PC-3 (cell line): ENCODE measurements at regions not wholly inside any gene's neighbourhood (a gene's known extent, or its start where the extent isn't known, plus 50 kb on each side); places are given as distances from the start of the nearest gene placed in this dataset.

Source experiments
- ATAC-seq: fragments of 200-7000 bp; cut with Tn5 transposase; 2 replicates; pipeline ENCODE4 v1.9.1; 2020; ENCODE audit warnings: mild to moderate bottlenecking, moderate library complexity
- BruUV-seq: library from RNA; stranded (reverse); fragments of 400-500 nt; replicated peaks from 2 replicates; lab custom pipeline; 2021; lab: Mats Ljungman, UMichigan
- CTCF ChIA-PET: fragments of 300-600 bp; sonication (Branson Sonifier 250); formaldehyde crosslinking; loops from one replicate; lab custom pipeline; 2022; ENCODE audit warnings: antibody characterized with exemption; lab: Charles Lee
- POLR2A ChIA-PET: fragments of 300-600 bp; sonication (Branson Sonifier 250); formaldehyde crosslinking; loops from one replicate; lab custom pipeline; 2022; ENCODE audit warnings: antibody characterized with exemption; ENCODE audit not compliant: unreplicated experiment; lab: Charles Lee
- DNase-seq: peaks from one replicate; pipeline ENCODE4 v3.0.0-alpha.2; 2015
- H2AFZ ChIP-seq: fragments of 300-600 bp; sonication (generic); 2 replicates; pipeline ENCODE4 v1.6.0; 2016; ENCODE audit warnings: antibody characterized with exemption, low read length
- H3F3A ChIP-seq: fragments of 300-600 bp; sonication (generic); one replicate; pipeline ENCODE4 v1.6.0; 2017; ENCODE audit warnings: antibody characterized with exemption, low read length, control low read depth, mild to moderate bottlenecking; ENCODE audit not compliant: unreplicated experiment
- H3K27ac ChIP-seq: fragments of 300-600 bp; sonication (generic); 2 replicates; pipeline ENCODE4 v1.5.1; 2016; ENCODE audit warnings: mild to moderate bottlenecking, low read length
- H3K27me3 ChIP-seq: fragments of 300-600 bp; sonication (generic); 2 replicates; pipeline ENCODE4 v1.6.1; 2016; ENCODE audit warnings: low read length, mixed read lengths
- H3K36me3 ChIP-seq: fragments of 300-600 bp; sonication (generic); 2 replicates; pipeline ENCODE4 v1.6.1; 2016; ENCODE audit warnings: low read depth, mixed run types, low read length, mixed read lengths
- H3K4me1 ChIP-seq: fragments of 300-600 bp; sonication (generic); 2 replicates; pipeline ENCODE4 v1.5.1; 2016; ENCODE audit warnings: low read length; ENCODE audit not compliant: insufficient read depth
- H3K4me2 ChIP-seq: fragments of 300-600 bp; sonication (generic); 2 replicates; pipeline ENCODE4 v1.6.0; 2016; ENCODE audit warnings: low read length
- H3K4me3 ChIP-seq: fragments of 300-600 bp; sonication (generic); 2 replicates; pipeline ENCODE4 v1.5.1; 2016; ENCODE audit warnings: mild to moderate bottlenecking, low read length, mixed read lengths
- H3K79me2 ChIP-seq: fragments of 300-600 bp; sonication (generic); 2 replicates; pipeline ENCODE4 v1.6.1; 2017; ENCODE audit warnings: low read length, mixed read lengths
- H3K9ac ChIP-seq: fragments of 300-600 bp; sonication (generic); 2 replicates; pipeline ENCODE4 v1.6.0; 2016; ENCODE audit warnings: mild to moderate bottlenecking, low read length
- H3K9me2 ChIP-seq: fragments of 300-600 bp; sonication (generic); replicated peaks from 2 replicates; pipeline ENCODE4 v1.6.1; 2016; ENCODE audit warnings: mixed run types, low read length, mixed read lengths
- H3K9me3 ChIP-seq: fragments of 300-600 bp; sonication (generic); 2 replicates; pipeline ENCODE4 v1.6.1; 2016; ENCODE audit warnings: low read length, mixed read lengths
- H4K20me1 ChIP-seq: fragments of 300-600 bp; sonication (generic); 2 replicates; pipeline ENCODE4 v1.6.1; 2016; ENCODE audit warnings: low read length, mixed read lengths
- CTCF ChIP-seq: fragments of 300-600 bp; sonication (generic); conservative IDR thresholded peaks from 2 replicates; pipeline ENCODE4 v1.5.1; 2017; ENCODE audit warnings: antibody characterized with exemption, low read depth, mild to moderate bottlenecking, low read length
- EZH2 ChIP-seq: fragments of 300-600 bp; sonication (generic); IDR thresholded peaks from one replicate; pipeline ENCODE4 v1.6.1; 2017; ENCODE audit warnings: antibody characterized with exemption, mild to moderate bottlenecking, low read length; ENCODE audit not compliant: unreplicated experiment
- EZH2phosphoT487 ChIP-seq: fragments of 300-600 bp; sonication (generic); IDR thresholded peaks from 2 replicates; pipeline ENCODE4 v1.6.1; 2018; ENCODE audit warnings: mild to moderate bottlenecking, antibody characterized with exemption, low read length, borderline replicate concordance
- intact Hi-C: fragments of 100-400 bp; cut with micrococcal nuclease; formaldehyde crosslinking; loops from 2 replicates; pipeline ENCODE4 v1.9.0; 2023

GRCh38 chr6:113632220-113632864 lies 224.8 kb upstream of the MARCKS start:
- no peaks in the 10 kb centered on the region for H3K9me3 ChIP-seq
- peak; percentile 89 for DNase-seq
- peak overlapping the region; percentile 97 for H3K27ac ChIP-seq
- no peaks in the 10 kb centered on the region for H3K27me3 ChIP-seq
- no peaks in the 10 kb centered on the region for H4K20me1 ChIP-seq
- ChIA-PET CTCF (no interaction called here), POLR2A (interaction anchor here (0.6 kb wide), 3 partner anchors 16 to 220 kb away, joined by 3 to 4 read pairs (median 3); no protein-coding TSS in a partner anchor)
- no peaks in the 10 kb centered on the region for H3K79me2 ChIP-seq
- no peaks in the 10 kb centered on the region for H3K9me2 ChIP-seq
- H3K4me2 ChIP-seq, result peak overlapping the region; percentile 79
- no peak for TF ChIP-seq EZH2
- TF ChIP-seq CTCF, result no peak
- TF ChIP-seq EZH2phosphoT487, result no peak
- H2AFZ ChIP-seq, result no peak overlapping the region
- peak overlapping the region; percentile 83 for H3K9ac ChIP-seq
- intact Hi-C loops, result loop anchor here (2.0 to 10.0 kb wide), 2 partner anchors 218 to 224 kb away; partner anchors contain the start of gene MARCKS
- ATAC-seq, result peak; percentile 89
- H3K4me1 ChIP-seq, result peaks cover 39% of the 10 kb centered on the region
- no TSS peak for BruUV-seq
- H3K36me3 ChIP-seq, result no peaks in the 10 kb centered on the region
- peak overlapping the region; percentile 60 for H3K4me3 ChIP-seq
- H3F3A ChIP-seq, result no peaks in the 10 kb centered on the region

DNA sequence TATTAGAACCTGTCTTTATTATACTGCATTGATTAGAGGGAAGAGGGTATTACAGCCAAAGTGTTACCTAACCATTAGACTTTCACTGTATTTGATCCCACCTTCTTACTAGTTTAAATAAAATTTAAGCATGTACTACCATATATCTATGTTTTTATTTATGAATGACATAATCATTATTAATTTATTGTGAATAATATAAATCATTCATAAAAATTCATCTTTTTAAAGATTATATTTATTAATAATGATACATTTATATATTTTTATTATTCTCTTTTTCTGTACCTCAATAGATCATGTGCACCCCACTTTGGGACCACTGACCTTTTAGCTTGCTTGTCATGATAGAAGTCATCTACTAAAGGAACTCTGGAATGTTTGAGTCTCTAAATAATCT lies 223.5 kb upstream of the MARCKS start:
- no peak for ATAC-seq
- Histone ChIP-seq H3K79me2 (no peaks in the 10 kb centered on the region), H3K4me2 (peak overlapping the region; percentile 79; the same call in 1 of the 2 replicates), H3K9ac (peak overlapping the region; percentile 83; the same call in 1 of the 2 replicates), H2AFZ (no peak overlapping the region), H3F3A (no peaks in the 10 kb centered on the region), H4K20me1 (no peaks in the 10 kb centered on the region), H3K4me1 (peaks cover 39% of the 10 kb centered on the region), H3K4me3 (no peak overlapping the region), H3K27ac (peak overlapping the region; percentile 97), H3K27me3 (no peaks in the 10 kb centered on the region), H3K36me3 (no peaks in the 10 kb centered on the region), H3K9me2 (no peaks in the 10 kb centered on the region), H3K9me3 (no peaks in the 10 kb centered on the region)
- intact Hi-C loops, result loop anchor here (2.0 to 10.0 kb wide), 2 partner anchors 219 to 223 kb away; partner anchors contain the start of gene MARCKS
- POLR2A ChIA-PET, result no interaction called here
- no TSS peak for BruUV-seq
- CTCF ChIA-PET, result no interaction called here
- DNase-seq, result no peak
- TF ChIP-seq CTCF (no peak), EZH2phosphoT487 (no peak)
